Choroid plexus epithelial cell (primary cell): ENCODE measurements at regions not wholly inside any gene's neighbourhood (a gene's known extent, or its start where the extent isn't known, plus 50 kb on each side); places are given as distances from the start of the nearest gene placed in this dataset.

Experiments
- DNase-seq: peaks from one replicate; pipeline ENCODE4 v3.0.0-alpha.2; 2010; ENCODE audit warnings: low read depth
- H3K4me3 ChIP-seq: 2 replicates; pipeline ENCODE4 v1.5.1; 2011; ENCODE audit warnings: low read depth, mild to moderate bottlenecking, control low read depth, low read length, moderate library complexity
- CTCF ChIP-seq: conservative IDR thresholded peaks from 2 replicates; pipeline ENCODE4 v1.5.1; 2011; ENCODE audit warnings: low read depth, mild to moderate bottlenecking, control low read depth, inconsistent platforms, low read length, moderate library complexity

- no peak for TF ChIP-seq CTCF
- DNase-seq, result no peak
- no peak overlapping the region for H3K4me3 ChIP-seq
These were observed 315.4 kb downstream of the ETAA1 start for GRCh38 chr2:67712484-67712883.

GRCh38 chr2:67713376-67713775 is 316.2 kb downstream of the ETAA1 start:
- no peak overlapping the region for H3K4me3 ChIP-seq
- no peak for TF ChIP-seq CTCF
- DNase-seq, result no peak

- H3K4me3 ChIP-seq, result no peak overlapping the region
- no peak for TF ChIP-seq CTCF
- no peak for DNase-seq
These were observed 319.8 kb downstream of the ETAA1 start for GRCh38 chr2:67716895-67717396.

GRCh38 chr2:67717692-67718091 is 320.6 kb downstream of the ETAA1 start:
- no peak for DNase-seq
- no peak overlapping the region for H3K4me3 ChIP-seq
- no peak for TF ChIP-seq CTCF

- DNase-seq, result no peak
- TF ChIP-seq CTCF, result no peak
- H3K4me3 ChIP-seq, result no peak overlapping the region
These were observed 322.2 kb downstream of the ETAA1 start for GRCh38 chr2:67719351-67719750.

GRCh38 chr2:67721516-67721915 is 324.4 kb downstream of the ETAA1 start:
- TF ChIP-seq CTCF, result no peak

GRCh38 chr2:67724261-67724660 is 327.1 kb downstream of the ETAA1 start:
- TF ChIP-seq CTCF, result no peak
- no peak for DNase-seq
- H3K4me3 ChIP-seq, result no peak overlapping the region

More at GRCh38 chr2:67721516-67721915, 324.4 kb downstream of the ETAA1 start:
- DNase-seq, result no peak
- H3K4me3 ChIP-seq, result no peak overlapping the region
